Suprapubic skin (tissue), 4 donors: ENCODE measurements at regions not wholly inside any gene's neighbourhood (a gene's known extent, or its start where the extent isn't known, plus 50 kb on each side); places are given as distances from the start of the nearest gene placed in this dataset.

Experiments
- DNase-seq, 2 donors: peaks; one replicate each; pipeline ENCODE4 v3.0.0-alpha.2; 2019; ENCODE audit warnings: low spot score in 2 of 2
- H3K27ac ChIP-seq: fragments of 200-600 bp; sonication (generic); one replicate; pipeline ENCODE4 v1.5.1; 2019
- H3K27me3 ChIP-seq: fragments of 200-600 bp; sonication (generic); one replicate; pipeline ENCODE4 v1.5.1; 2019
- H3K36me3 ChIP-seq: fragments of 200-600 bp; sonication (generic); one replicate; pipeline ENCODE4 v1.5.1; 2019
- H3K4me1 ChIP-seq: fragments of 200-600 bp; sonication (generic); one replicate; pipeline ENCODE4 v1.5.1; 2019
- H3K4me3 ChIP-seq: fragments of 200-600 bp; sonication (generic); one replicate; pipeline ENCODE4 v1.5.1; 2019; ENCODE audit warnings: mild to moderate bottlenecking
- H3K9me3 ChIP-seq: fragments of 200-600 bp; sonication (generic); one replicate; pipeline ENCODE4 v1.5.1; 2019
- CTCF ChIP-seq, 2 donors: fragments of 200-600 bp in 1 of 2; fragments of 450-650 bp in 1 of 2; sonication (generic) in 1 of 2; IDR thresholded peaks; one replicate each; pipeline ENCODE4 v1.5.1; 2016 to 2019; ENCODE audit warnings: antibody characterized with exemption in 2 of 2, mild to moderate bottlenecking in 1 of 2, moderate library complexity in 1 of 2
- EP300 ChIP-seq: sonication (generic); formaldehyde crosslinking; IDR thresholded peaks from one replicate; pipeline ENCODE4 v1.6.1; 2017; ENCODE audit warnings: antibody characterized with exemption
- POLR2A ChIP-seq, 2 donors: fragments of 450-650 bp; IDR thresholded peaks; one replicate each; pipeline ENCODE4 v1.6.1; 2017; ENCODE audit warnings: antibody characterized with exemption in 2 of 2, mild to moderate bottlenecking in 2 of 2, moderate library complexity in 2 of 2
- POLR2AphosphoS5 ChIP-seq, 3 donors: sonication (generic); formaldehyde crosslinking; IDR thresholded peaks; one replicate each; pipeline ENCODE4 v1.6.1; 2017; ENCODE audit warnings: antibody characterized with exemption in 3 of 3
- WGBS: methylation state at CpG from one replicate; pipeline ENCODE4 v1.1.5; 2018; 5-methylcytosine and 5-hydroxymethylcytosine counted together

- Histone ChIP-seq H3K9me3 (no peaks in the 10 kb centered on the region), H3K27me3 (no peaks in the 10 kb centered on the region), H3K27ac (no peak overlapping the region), H3K4me1 (no peaks in the 10 kb centered on the region), H3K36me3 (no peaks in the 10 kb centered on the region), H3K4me3 (no peak overlapping the region)
- 77% methylated on average over 6 of the region's 6 CpGs for WGBS
- DNase-seq: no peak
- TF ChIP-seq POLR2A (IDR thresholded peaks at IDR 0.05) (no peak), CTCF (IDR thresholded peaks at IDR 0.05) (no peak), POLR2AphosphoS5 (IDR thresholded peaks at IDR 0.05) (no peak), EP300 (no peak)
Observed at GRCh38 chr11:112570333-112570732, 309.7 kb upstream of the PLET1 start.

- Histone ChIP-seq H3K36me3 (no peaks in the 10 kb centered on the region), H3K4me3 (no peak overlapping the region), H3K27me3 (no peaks in the 10 kb centered on the region), H3K27ac (no peak overlapping the region), H3K4me1 (no peaks in the 10 kb centered on the region), H3K9me3 (no peaks in the 10 kb centered on the region)
- TF ChIP-seq POLR2AphosphoS5 (IDR thresholded peaks at IDR 0.05) (no peak), EP300 (no peak)
- 82% methylated on average over 3 of the region's 3 CpGs for WGBS
- no peak for DNase-seq
Observed at GRCh38 chr11:112579282-112579681, 318.6 kb upstream of the PLET1 start.

- Histone ChIP-seq H3K9me3 (no peaks in the 10 kb centered on the region), H3K4me3 (no peak overlapping the region), H3K27me3 (no peaks in the 10 kb centered on the region), H3K4me1 (no peaks in the 10 kb centered on the region), H3K27ac (no peak overlapping the region), H3K36me3 (no peaks in the 10 kb centered on the region)
- TF ChIP-seq CTCF (IDR thresholded peaks at IDR 0.05): no peak
- TF ChIP-seq POLR2A (IDR thresholded peaks at IDR 0.05): no peak
- no peak for TF ChIP-seq EP300
- TF ChIP-seq POLR2AphosphoS5 (IDR thresholded peaks at IDR 0.05): no peak
- no peak for DNase-seq
Observed at GRCh38 chr11:112580864-112581263, 320.2 kb upstream of the PLET1 start.

- DNase-seq: no peak
- Histone ChIP-seq H3K4me1 (no peaks in the 10 kb centered on the region), H3K36me3 (no peaks in the 10 kb centered on the region), H3K27me3 (no peaks in the 10 kb centered on the region), H3K27ac (no peak overlapping the region), H3K9me3 (no peaks in the 10 kb centered on the region), H3K4me3 (no peak overlapping the region)
- TF ChIP-seq POLR2AphosphoS5 (IDR thresholded peaks at IDR 0.05) (no peak), CTCF (IDR thresholded peaks at IDR 0.05) (no peak), EP300 (no peak), POLR2A (IDR thresholded peaks at IDR 0.05) (no peak)
- WGBS: 65% methylated on average over 4 of the region's 4 CpGs
Observed at GRCh38 chr11:112581747-112582146, 321.1 kb upstream of the PLET1 start.

- no peak for DNase-seq
- no peaks in the 10 kb centered on the region for H3K27me3 ChIP-seq
- H3K27ac ChIP-seq: no peak overlapping the region
- H3K36me3 ChIP-seq: no peaks in the 10 kb centered on the region
- no peaks in the 10 kb centered on the region for H3K9me3 ChIP-seq
- no peak overlapping the region for H3K4me3 ChIP-seq
- no peaks in the 10 kb centered on the region for H3K4me1 ChIP-seq
- TF ChIP-seq EP300 (no peak), CTCF (IDR thresholded peaks at IDR 0.05) (no peak)
Observed at GRCh38 chr11:112582366-112582765, 321.7 kb upstream of the PLET1 start.

GRCh38 chr11:112583261-112583893 lies 322.7 kb upstream of the PLET1 start:
- Histone ChIP-seq H3K9me3 (no peaks in the 10 kb centered on the region), H3K4me3 (no peak overlapping the region), H3K36me3 (no peaks in the 10 kb centered on the region), H3K4me1 (peaks cover 2% of the 10 kb centered on the region), H3K27me3 (no peaks in the 10 kb centered on the region), H3K27ac (no peak overlapping the region)
- TF ChIP-seq POLR2A (IDR thresholded peaks at IDR 0.05) (no peak), CTCF (IDR thresholded peaks at IDR 0.05) (no peak), EP300 (no peak), POLR2AphosphoS5 (IDR thresholded peaks at IDR 0.05) (no peak)
- DNase-seq: no peak
- 68% methylated on average over 8 of the region's 8 CpGs for WGBS
